ENCODE measurements at regions not wholly inside any gene's neighbourhood (a gene's known extent, or its start where the extent isn't known, plus 50 kb on each side); places are given as distances from the start of the nearest gene placed in this dataset.

DNA sequence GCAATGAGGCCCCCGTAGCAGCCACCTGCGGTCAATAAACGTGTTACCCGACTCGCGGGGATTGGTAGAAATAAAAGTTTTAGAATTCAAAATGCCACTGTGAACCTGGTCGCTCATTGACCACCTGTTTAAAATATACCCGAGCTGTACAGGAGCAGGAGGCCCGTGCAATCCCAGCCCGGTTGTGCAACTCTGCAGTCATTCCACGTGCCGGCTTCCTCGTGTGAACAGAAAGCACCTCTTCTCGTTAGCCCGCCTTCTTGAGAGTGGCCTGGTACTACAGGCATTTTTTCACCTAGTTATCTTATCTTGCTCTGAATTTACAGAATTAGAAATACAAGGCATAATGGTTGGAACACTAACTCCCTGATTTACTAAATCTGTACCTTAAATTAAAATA is 660.7 kb downstream of the GALR1 start:
- TF ChIP-seq EZH2 (IDR thresholded peaks at IDR 0.05; ENCODE audit: low read length, missing control alignments), result no peak
- TF ChIP-seq, protein P1, sequence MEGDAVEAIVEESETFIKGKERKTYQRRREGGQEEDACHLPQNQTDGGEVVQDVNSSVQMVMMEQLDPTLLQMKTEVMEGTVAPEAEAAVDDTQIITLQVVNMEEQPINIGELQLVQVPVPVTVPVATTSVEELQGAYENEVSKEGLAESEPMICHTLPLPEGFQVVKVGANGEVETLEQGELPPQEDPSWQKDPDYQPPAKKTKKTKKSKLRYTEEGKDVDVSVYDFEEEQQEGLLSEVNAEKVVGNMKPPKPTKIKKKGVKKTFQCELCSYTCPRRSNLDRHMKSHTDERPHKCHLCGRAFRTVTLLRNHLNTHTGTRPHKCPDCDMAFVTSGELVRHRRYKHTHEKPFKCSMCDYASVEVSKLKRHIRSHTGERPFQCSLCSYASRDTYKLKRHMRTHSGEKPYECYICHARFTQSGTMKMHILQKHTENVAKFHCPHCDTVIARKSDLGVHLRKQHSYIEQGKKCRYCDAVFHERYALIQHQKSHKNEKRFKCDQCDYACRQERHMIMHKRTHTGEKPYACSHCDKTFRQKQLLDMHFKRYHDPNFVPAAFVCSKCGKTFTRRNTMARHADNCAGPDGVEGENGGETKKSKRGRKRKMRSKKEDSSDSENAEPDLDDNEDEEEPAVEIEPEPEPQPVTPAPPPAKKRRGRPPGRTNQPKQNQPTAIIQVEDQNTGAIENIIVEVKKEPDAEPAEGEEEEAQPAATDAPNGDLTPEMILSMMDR (conservative IDR thresholded peaks at IDR 0.05 in 1 of 2, IDR thresholded peaks at IDR 0.05 in 1 of 2; ENCODE audit: low read depth in 1 of 2, low read length in 2 of 2), result no peak

Data from fibroblast of lung (primary cell).